CD4-positive, CD25-positive, alpha-beta regulatory T cell (primary cell): ENCODE measurements at regions not wholly inside any gene's neighbourhood (a gene's known extent, or its start where the extent isn't known, plus 50 kb on each side); places are given as distances from the start of the nearest gene placed in this dataset.

Experiments used
- ATAC-seq, 2 donors: fragments of 150-1000 bp; cut with Tn5 transposase; one replicate each; pipeline ENCODE4 v1.10.0; 2021; ENCODE audit warnings: low read depth in 2 of 2, moderate number of reproducible peaks in 2 of 2, moderate library complexity in 1 of 2
- DNase-seq, 3 donors: peaks; one replicate each; pipeline versions ENCODE4 v3.0.0 to v3.0.0-alpha.2; 2012 to 2022; ENCODE audit warnings: mixed read lengths in 1 of 3
- H3K27ac ChIP-seq: one replicate; pipeline ENCODE4 v1.7.0; 2013; ENCODE audit warnings: mild to moderate bottlenecking, low read length; ENCODE audit not compliant: insufficient read depth, poor library complexity, severe bottlenecking
- H3K27me3 ChIP-seq: one replicate; pipeline ENCODE4 v1.7.0; 2013; ENCODE audit warnings: low read length; ENCODE audit not compliant: control insufficient read depth, insufficient read depth
- H3K36me3 ChIP-seq: one replicate; pipeline ENCODE4 v1.7.0; 2013; ENCODE audit warnings: mild to moderate bottlenecking, low read length, moderate library complexity; ENCODE audit not compliant: control insufficient read depth, insufficient read depth
- H3K4me1 ChIP-seq: 2 replicates; pipeline ENCODE4 v1.7.0; 2013; ENCODE audit warnings: mild to moderate bottlenecking, low read length; ENCODE audit not compliant: insufficient read depth, control insufficient read depth, poor library complexity, severe bottlenecking
- H3K4me3 ChIP-seq: one replicate; pipeline ENCODE4 v1.7.0; 2013; ENCODE audit warnings: low read depth, mild to moderate bottlenecking, low read length, moderate library complexity
- H3K9me3 ChIP-seq, 2 experiments: 1 replicate in 1 of 2; 2 replicates in 1 of 2; pipeline ENCODE4 v1.7.0; 2013; ENCODE audit warnings: low read length in 2 of 2, mild to moderate bottlenecking in 1 of 2, moderate library complexity in 1 of 2; ENCODE audit not compliant: control insufficient read depth in 2 of 2
- H3K27ac Mint-ChIP-seq, 3 donors: one replicate each; pipeline ENCODE4 v1.8.0; 2020 to 2022; ENCODE audit warnings: mild to moderate bottlenecking in 3 of 3, mixed read lengths in 3 of 3, moderate library complexity in 2 of 3
- H3K27me3 Mint-ChIP-seq: one replicate; pipeline ENCODE4 v1.8.0; 2022; ENCODE audit warnings: mild to moderate bottlenecking, mixed read lengths
- H3K36me3 Mint-ChIP-seq: one replicate; pipeline ENCODE4 v1.8.0; 2020; ENCODE audit warnings: mixed read lengths
- H3K4me1 Mint-ChIP-seq, 4 donors: one replicate each; pipeline ENCODE4 v1.8.0; 2020 to 2022; ENCODE audit warnings: mixed read lengths in 4 of 4, mild to moderate bottlenecking in 1 of 4
- H3K4me3 Mint-ChIP-seq, 4 donors: one replicate each; pipeline ENCODE4 v1.8.0; 2020 to 2022; ENCODE audit warnings: mild to moderate bottlenecking in 4 of 4, mixed read lengths in 4 of 4, moderate library complexity in 3 of 4
- H3K9me3 Mint-ChIP-seq, 7 donors: one replicate each; pipeline ENCODE4 v1.8.0; 2020 to 2022; ENCODE audit warnings: mixed read lengths in 7 of 7, mild to moderate bottlenecking in 3 of 7, moderate library complexity in 2 of 7

GRCh38 chr20:60274717-60275116, 316.5 kb downstream of the CDH26 start:
- Mint-ChIP-seq H3K36me3 (no peaks in the 10 kb centered on the region), H3K27ac (no peak overlapping the region), H3K9me3 (no peaks in the 10 kb centered on the region), H3K4me1 (peaks cover 3 to 15% (median 7%) of the 10 kb centered on the region in 4 donors), H3K27me3 (no peaks in the 10 kb centered on the region), H3K4me3 (no peak overlapping the region)
- ATAC-seq (no peak), DNase-seq (no peak)
- Histone ChIP-seq H3K27me3 (no peaks in the 10 kb centered on the region), H3K9me3 (no peaks in the 10 kb centered on the region), H3K36me3 (no peaks in the 10 kb centered on the region), H3K4me3 (no peak overlapping the region), H3K27ac (no peak overlapping the region), H3K4me1 (peaks cover 14% of the 10 kb centered on the region)

GRCh38 chr20:60281295-60281694, 323.1 kb downstream of the CDH26 start:
- H3K4me3 Mint-ChIP-seq: no peak overlapping the region
- Histone ChIP-seq H3K9me3 (peaks cover 8 to 13% of the 10 kb centered on the region in 2 experiments), H3K4me3 (no peak overlapping the region), H3K36me3 (no peaks in the 10 kb centered on the region), H3K4me1 (no peaks in the 10 kb centered on the region), H3K27ac (no peak overlapping the region), H3K27me3 (no peaks in the 10 kb centered on the region)
- H3K27me3 Mint-ChIP-seq: no peaks in the 10 kb centered on the region
- no peak overlapping the region for H3K27ac Mint-ChIP-seq
- DNase-seq: no peak
- no peaks in the 10 kb centered on the region for H3K36me3 Mint-ChIP-seq
- no peaks in the 10 kb centered on the region for H3K4me1 Mint-ChIP-seq
- peaks cover 0 to 13% (median 5%) of the 10 kb centered on the region in 7 donors for H3K9me3 Mint-ChIP-seq
- no peak for ATAC-seq

GRCh38 chr20:60283281-60283680, 325.1 kb downstream of the CDH26 start:
- no peaks in the 10 kb centered on the region for H3K36me3 ChIP-seq
- H3K27ac ChIP-seq: no peak overlapping the region
- ATAC-seq (no peak), DNase-seq (no peak)
- Mint-ChIP-seq H3K4me3 (no peak overlapping the region), H3K36me3 (no peaks in the 10 kb centered on the region), H3K27ac (no peak overlapping the region), H3K9me3 (peaks cover 0 to 16% (median 6%) of the 10 kb centered on the region in 7 donors), H3K4me1 (no peaks in the 10 kb centered on the region), H3K27me3 (no peaks in the 10 kb centered on the region)
- H3K9me3 ChIP-seq: peaks cover 8 to 13% of the 10 kb centered on the region in 2 experiments
- H3K4me1 ChIP-seq: no peaks in the 10 kb centered on the region
- H3K4me3 ChIP-seq: no peak overlapping the region
- H3K27me3 ChIP-seq: no peaks in the 10 kb centered on the region

GRCh38 chr20:60286764-60287163, 328.5 kb downstream of the CDH26 start:
- DNase-seq (no peak), ATAC-seq (no peak)
- Histone ChIP-seq H3K4me1 (no peaks in the 10 kb centered on the region), H3K27me3 (no peaks in the 10 kb centered on the region), H3K27ac (no peak overlapping the region), H3K36me3 (no peaks in the 10 kb centered on the region), H3K4me3 (no peak overlapping the region), H3K9me3 (peaks cover 18 to 24% of the 10 kb centered on the region in 2 experiments)
- H3K27me3 Mint-ChIP-seq: peaks cover 6% of the 10 kb centered on the region
- peaks cover 7% of the 10 kb centered on the region for H3K36me3 Mint-ChIP-seq
- no peaks in the 10 kb centered on the region for H3K4me1 Mint-ChIP-seq
- H3K9me3 Mint-ChIP-seq: peaks cover 0 to 36% (median 17%) of the 10 kb centered on the region in 7 donors
- no peak overlapping the region for H3K27ac Mint-ChIP-seq
- no peak overlapping the region for H3K4me3 Mint-ChIP-seq

- Mint-ChIP-seq H3K9me3 (peaks cover 0 to 36% (median 18%) of the 10 kb centered on the region in 7 donors), H3K4me3 (no peak overlapping the region), H3K4me1 (peaks cover 0 to 5% (median 0%) of the 10 kb centered on the region in 4 donors), H3K27me3 (peaks cover 6% of the 10 kb centered on the region), H3K36me3 (peaks cover 7% of the 10 kb centered on the region), H3K27ac (no peak overlapping the region)
- ATAC-seq: no peak
- peaks cover 11 to 19% of the 10 kb centered on the region in 2 experiments for H3K9me3 ChIP-seq
- H3K4me1 ChIP-seq: no peaks in the 10 kb centered on the region
- no peak for DNase-seq
- H3K4me3 ChIP-seq: no peak overlapping the region
- H3K36me3 ChIP-seq: no peaks in the 10 kb centered on the region
- H3K27me3 ChIP-seq: no peaks in the 10 kb centered on the region
- no peak overlapping the region for H3K27ac ChIP-seq
Observed at GRCh38 chr20:60288945-60289344, 330.7 kb downstream of the CDH26 start.

GRCh38 chr20:60292001-60292520, 333.8 kb downstream of the CDH26 start:
- DNase-seq: no peak
- Histone ChIP-seq H3K27me3 (no peaks in the 10 kb centered on the region), H3K4me1 (no peaks in the 10 kb centered on the region), H3K9me3 (peaks cover 5 to 16% of the 10 kb centered on the region in 2 experiments), H3K27ac (no peak overlapping the region), H3K4me3 (no peak overlapping the region), H3K36me3 (no peaks in the 10 kb centered on the region)
- peaks cover 13% of the 10 kb centered on the region for H3K27me3 Mint-ChIP-seq
- H3K27ac Mint-ChIP-seq: no peak overlapping the region
- peaks cover 0 to 7% (median 3%) of the 10 kb centered on the region in 4 donors for H3K4me1 Mint-ChIP-seq
- ATAC-seq: no peak
- peaks cover 0 to 32% (median 13%) of the 10 kb centered on the region in 7 donors for H3K9me3 Mint-ChIP-seq
- peaks cover 12% of the 10 kb centered on the region for H3K36me3 Mint-ChIP-seq
- H3K4me3 Mint-ChIP-seq: no peak overlapping the region

- peak in 1 of 3 donors; percentile 33 for DNase-seq
- peaks cover 0 to 7% (median 3%) of the 10 kb centered on the region in 4 donors for H3K4me1 Mint-ChIP-seq
- peaks cover 5 to 10% of the 10 kb centered on the region in 2 experiments for H3K9me3 ChIP-seq
- H3K36me3 ChIP-seq: no peaks in the 10 kb centered on the region
- no peaks in the 10 kb centered on the region for H3K27me3 ChIP-seq
- H3K4me3 ChIP-seq: peak overlapping the region; percentile 34
- peak in 1 of 2 donors; percentile 44 for ATAC-seq
- peaks cover 5% of the 10 kb centered on the region for H3K36me3 Mint-ChIP-seq
- H3K27ac Mint-ChIP-seq: peak overlapping the region; percentile 1 to 15 (median 7)
- H3K9me3 Mint-ChIP-seq: peaks cover 0 to 21% (median 8%) of the 10 kb centered on the region in 7 donors
- peaks cover 13% of the 10 kb centered on the region for H3K27me3 Mint-ChIP-seq
- H3K4me3 Mint-ChIP-seq: no peak overlapping the region
- H3K27ac ChIP-seq: no peak overlapping the region
- no peaks in the 10 kb centered on the region for H3K4me1 ChIP-seq
Observed at GRCh38 chr20:60294632-60295031, 336.4 kb downstream of the CDH26 start.

- H3K4me1 Mint-ChIP-seq: peaks cover 0 to 7% (median 3%) of the 10 kb centered on the region in 4 donors
- H3K36me3 ChIP-seq: no peaks in the 10 kb centered on the region
- H3K27me3 Mint-ChIP-seq: peaks cover 13% of the 10 kb centered on the region
- H3K9me3 ChIP-seq: peaks cover 4 to 5% of the 10 kb centered on the region in 2 experiments
- no peaks in the 10 kb centered on the region for H3K27me3 ChIP-seq
- H3K27ac ChIP-seq: no peak overlapping the region
- H3K4me1 ChIP-seq: no peaks in the 10 kb centered on the region
- peaks cover 0 to 21% (median 8%) of the 10 kb centered on the region in 7 donors for H3K9me3 Mint-ChIP-seq
- H3K4me3 Mint-ChIP-seq: peak overlapping the region in 1 of 4 donors; percentile 72
- H3K27ac Mint-ChIP-seq: peak overlapping the region in 2 of 3 donors; percentile 12 to 15
- H3K36me3 Mint-ChIP-seq: peaks cover 5% of the 10 kb centered on the region
- no peak overlapping the region for H3K4me3 ChIP-seq
- ATAC-seq (no peak), DNase-seq (no peak)
Observed at GRCh38 chr20:60295214-60295613, 337.0 kb downstream of the CDH26 start.
